CD14-positive monocyte (primary cell): ENCODE measurements at regions not wholly inside any gene's neighbourhood (a gene's known extent, or its start where the extent isn't known, plus 50 kb on each side); places are given as distances from the start of the nearest gene placed in this dataset.

Experiments
- DNase-seq, 3 donors: peaks; one replicate each; pipeline ENCODE4 v3.0.0-alpha.2; 2011 to 2022
- H2AFZ ChIP-seq: 2 replicates; pipeline ENCODE4 v1.6.0; 2012; ENCODE audit warnings: mild to moderate bottlenecking, low read depth, low read length, inconsistent platforms; ENCODE audit not compliant: insufficient read depth, poor library complexity, severe bottlenecking
- H3K27ac ChIP-seq, 2 donors: 1 replicate in 1 of 2; 2 replicates in 1 of 2; pipeline ENCODE4 v1.5.1; 2012 to 2013; ENCODE audit warnings: low read length in 2 of 2, control low read depth in 1 of 2, inconsistent platforms in 1 of 2, low read depth in 1 of 2, mild to moderate bottlenecking in 1 of 2
- H3K27me3 ChIP-seq, 2 donors: one replicate each; pipeline versions ENCODE4 v1.6.0 to v1.6.1; 2011 to 2013; ENCODE audit warnings: low read length in 2 of 2; ENCODE audit not compliant: control insufficient read depth in 2 of 2, insufficient read depth in 2 of 2
- H3K36me3 ChIP-seq, 2 donors: replicated peaks in 1 of 2; 1 replicate in 1 of 2; 2 replicates in 1 of 2; pipeline versions ENCODE4 v1.5.1 to v1.6.1; 2012 to 2013; ENCODE audit warnings: low read length in 2 of 2, control low read depth in 1 of 2, inconsistent platforms in 1 of 2, mild to moderate bottlenecking in 1 of 2; ENCODE audit not compliant: insufficient read depth in 2 of 2, control insufficient read depth in 1 of 2
- H3K4me1 ChIP-seq, 2 donors: 1 replicate in 1 of 2; 2 replicates in 1 of 2; pipeline versions ENCODE4 v1.5.1 to v1.6.1; 2012 to 2013; ENCODE audit warnings: low read length in 2 of 2, control low read depth in 1 of 2, inconsistent platforms in 1 of 2, mild to moderate bottlenecking in 1 of 2, moderate library complexity in 1 of 2; ENCODE audit not compliant: insufficient read depth in 2 of 2, control insufficient read depth in 1 of 2
- H3K4me2 ChIP-seq: replicated peaks from 2 replicates; pipeline ENCODE3; 2012; ENCODE audit warnings: low read length, moderate library complexity, mild to moderate bottlenecking; ENCODE audit not compliant: poor library complexity, severe bottlenecking; ENCODE audit errors: extremely low read depth
- H3K4me3 ChIP-seq, 3 experiments: fragments of 200-600 bp in 1 of 3; sonication (generic) in 1 of 3; replicated peaks in 1 of 3; 1 replicate in 2 of 3; 2 replicates in 1 of 3; pipeline ENCODE4 v1.5.1; 2011 to 2013; ENCODE audit warnings: low read length in 3 of 3, mild to moderate bottlenecking in 3 of 3, control low read depth in 2 of 3, low read depth in 2 of 3, inconsistent platforms in 1 of 3, moderate library complexity in 1 of 3
- H3K79me2 ChIP-seq: 2 replicates; pipeline ENCODE4 v1.6.0; 2012; ENCODE audit warnings: mild to moderate bottlenecking, control low read depth, inconsistent platforms, low read length, moderate library complexity; ENCODE audit not compliant: insufficient read depth
- H3K9ac ChIP-seq: 2 replicates; pipeline ENCODE4 v1.6.0; 2017; ENCODE audit warnings: low read length, mild to moderate bottlenecking; ENCODE audit not compliant: insufficient read depth, poor library complexity, severe bottlenecking
- H3K9me3 ChIP-seq, 2 donors: replicated peaks in 1 of 2; 1 replicate in 1 of 2; 2 replicates in 1 of 2; pipeline versions ENCODE4 v1.5.1 to v1.6.1; 2012 to 2013; ENCODE audit warnings: low read length in 2 of 2, control low read depth in 1 of 2; ENCODE audit not compliant: control insufficient read depth in 1 of 2, insufficient read depth in 1 of 2
- H4K20me1 ChIP-seq: 2 replicates; pipeline ENCODE4 v1.6.0; 2012; ENCODE audit warnings: mild to moderate bottlenecking, low read length, control low read depth, moderate library complexity; ENCODE audit not compliant: insufficient read depth
- H3K27ac Mint-ChIP-seq, 7 donors: one replicate each; pipeline ENCODE4 v1.8.0; 2020; ENCODE audit warnings: mild to moderate bottlenecking in 7 of 7, mixed read lengths in 7 of 7, moderate library complexity in 6 of 7, inconsistent platforms in 2 of 7
- H3K27me3 Mint-ChIP-seq, 3 donors: one replicate each; pipeline ENCODE4 v1.8.0; 2021 to 2022; ENCODE audit warnings: low read depth in 3 of 3, mild to moderate bottlenecking in 3 of 3, mixed read lengths in 3 of 3, moderate library complexity in 3 of 3, inconsistent platforms in 1 of 3
- H3K36me3 Mint-ChIP-seq, 2 donors: one replicate each; pipeline ENCODE4 v1.8.0; 2020; ENCODE audit warnings: mixed read lengths in 2 of 2, inconsistent platforms in 1 of 2, mild to moderate bottlenecking in 1 of 2
- H3K4me1 Mint-ChIP-seq: one replicate; pipeline ENCODE4 v1.8.0; 2020; ENCODE audit warnings: mild to moderate bottlenecking, mixed read lengths
- H3K4me3 Mint-ChIP-seq, 2 donors: one replicate each; pipeline ENCODE4 v1.8.0; 2020; ENCODE audit warnings: mild to moderate bottlenecking in 2 of 2, mixed read lengths in 2 of 2, moderate library complexity in 1 of 2
- H3K9me3 Mint-ChIP-seq, 7 donors: one replicate each; pipeline ENCODE4 v1.8.0; 2020 to 2022; ENCODE audit warnings: mixed read lengths in 7 of 7, mild to moderate bottlenecking in 6 of 7, moderate library complexity in 6 of 7, inconsistent platforms in 2 of 7
- CTCF ChIP-seq: fragments of 200-600 bp; IDR thresholded peaks from one replicate; pipeline ENCODE4 v1.8.0; 2022; ENCODE audit warnings: antibody characterized with exemption, mild to moderate bottlenecking
- WGBS: methylation state at CpG from one replicate; pipeline ENCODE4 v1.1.5; 2013; ENCODE audit warnings: missing lambda C conversion rate; ENCODE audit not compliant: insufficient coverage; 5-methylcytosine and 5-hydroxymethylcytosine counted together
- intact Hi-C, 2 donors: fragments of 100-400 bp; cut with micrococcal nuclease; formaldehyde crosslinking; loops; one replicate each; pipeline versions ENCODE4 v1.15.0 to v1.15.1; 2023

GRCh38 chr9:84557751-84558150 lies 111.8 kb upstream of the NTRK2 start:
- Histone ChIP-seq H3K27me3 (no peaks in the 10 kb centered on the region), H3K4me2 (no peak overlapping the region), H3K9me3 (no peaks in the 10 kb centered on the region), H3K9ac (no peak overlapping the region), H2AFZ (no peak overlapping the region), H3K4me3 (no peak overlapping the region), H3K4me1 (no peaks in the 10 kb centered on the region), H3K79me2 (no peaks in the 10 kb centered on the region), H3K27ac (no peak overlapping the region), H3K36me3 (no peaks in the 10 kb centered on the region), H4K20me1 (no peaks in the 10 kb centered on the region)
- Mint-ChIP-seq H3K36me3 (no peaks in the 10 kb centered on the region), H3K27ac (no peak overlapping the region), H3K4me1 (no peaks in the 10 kb centered on the region), H3K27me3 (peaks cover 0 to 2% (median 0%) of the 10 kb centered on the region in 3 donors), H3K9me3 (peaks cover 0 to 5% (median 2%) of the 10 kb centered on the region in 7 donors), H3K4me3 (no peak overlapping the region)
- 95% methylated on average over 3 of the region's 4 CpGs for WGBS
- no peak for DNase-seq
- TF ChIP-seq CTCF, result no peak
- intact Hi-C loops, result no loop called here

- intact Hi-C loops, result no loop called here
Observed at GRCh38 chr9:84563691-84564090, 105.8 kb upstream of the NTRK2 start.

More at GRCh38 chr9:84563691-84564090, 105.8 kb upstream of the NTRK2 start:
- Histone ChIP-seq H3K9ac (no peak overlapping the region), H4K20me1 (no peaks in the 10 kb centered on the region), H3K27ac (no peak overlapping the region), H3K79me2 (no peaks in the 10 kb centered on the region), H3K36me3 (no peaks in the 10 kb centered on the region), H3K4me3 (no peak overlapping the region), H3K27me3 (no peaks in the 10 kb centered on the region), H3K4me1 (no peaks in the 10 kb centered on the region), H3K4me2 (no peak overlapping the region), H3K9me3 (no peaks in the 10 kb centered on the region), H2AFZ (no peak overlapping the region)
- Mint-ChIP-seq H3K4me1 (no peaks in the 10 kb centered on the region), H3K27me3 (no peaks in the 10 kb centered on the region), H3K4me3 (no peak overlapping the region), H3K36me3 (no peaks in the 10 kb centered on the region), H3K9me3 (peaks cover 0 to 8% (median 3%) of the 10 kb centered on the region in 7 donors), H3K27ac (no peak overlapping the region)
- TF ChIP-seq CTCF, result no peak
- DNase-seq, result no peak
